ENCODE measurements at regions not wholly inside any gene's neighbourhood (a gene's known extent, or its start where the extent isn't known, plus 50 kb on each side); places are given as distances from the start of the nearest gene placed in this dataset.

DNA sequence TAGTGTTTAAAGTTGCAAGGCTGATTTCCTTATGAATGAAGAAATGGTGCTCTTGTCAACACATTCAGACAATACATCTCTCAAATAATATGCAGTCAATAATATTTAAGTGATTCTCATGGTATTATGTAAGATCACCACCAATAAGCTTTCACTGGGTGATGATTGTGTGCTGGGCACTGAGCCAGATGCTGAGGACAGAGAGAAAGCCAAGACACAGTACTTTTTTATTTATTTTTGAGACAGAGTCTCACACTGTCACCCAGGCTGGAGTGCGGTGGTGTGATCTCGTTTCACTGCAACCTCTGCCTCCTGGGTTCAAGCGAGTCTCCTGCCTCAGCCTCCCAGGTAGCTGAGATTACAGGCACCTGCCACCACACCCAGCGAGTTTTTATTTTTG lies 130.6 kb upstream of the LSM8 start:
- no peak overlapping the region for H3K9ac ChIP-seq (ENCODE audit: low read depth in 1 of 2, low read length in 2 of 2)
- no peak for DNase-seq (ENCODE audit: low spot score)
- TF ChIP-seq GABPA (IDR thresholded peaks at IDR 0.05 in 1 of 2, conservative IDR thresholded peaks at IDR 0.05 in 1 of 2) (no peak), FOXA1 (IDR thresholded peaks at IDR 0.05) (no peak), TAF1 (conservative IDR thresholded peaks at IDR 0.05) (no peak), REST (IDR thresholded peaks at IDR 0.05) (no peak), YY1 (IDR thresholded peaks at IDR 0.05) (no peak)
- TF ChIP-seq, protein P1, sequence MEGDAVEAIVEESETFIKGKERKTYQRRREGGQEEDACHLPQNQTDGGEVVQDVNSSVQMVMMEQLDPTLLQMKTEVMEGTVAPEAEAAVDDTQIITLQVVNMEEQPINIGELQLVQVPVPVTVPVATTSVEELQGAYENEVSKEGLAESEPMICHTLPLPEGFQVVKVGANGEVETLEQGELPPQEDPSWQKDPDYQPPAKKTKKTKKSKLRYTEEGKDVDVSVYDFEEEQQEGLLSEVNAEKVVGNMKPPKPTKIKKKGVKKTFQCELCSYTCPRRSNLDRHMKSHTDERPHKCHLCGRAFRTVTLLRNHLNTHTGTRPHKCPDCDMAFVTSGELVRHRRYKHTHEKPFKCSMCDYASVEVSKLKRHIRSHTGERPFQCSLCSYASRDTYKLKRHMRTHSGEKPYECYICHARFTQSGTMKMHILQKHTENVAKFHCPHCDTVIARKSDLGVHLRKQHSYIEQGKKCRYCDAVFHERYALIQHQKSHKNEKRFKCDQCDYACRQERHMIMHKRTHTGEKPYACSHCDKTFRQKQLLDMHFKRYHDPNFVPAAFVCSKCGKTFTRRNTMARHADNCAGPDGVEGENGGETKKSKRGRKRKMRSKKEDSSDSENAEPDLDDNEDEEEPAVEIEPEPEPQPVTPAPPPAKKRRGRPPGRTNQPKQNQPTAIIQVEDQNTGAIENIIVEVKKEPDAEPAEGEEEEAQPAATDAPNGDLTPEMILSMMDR (IDR thresholded peaks at IDR 0.05; ENCODE audit: low read depth, low read length, missing input control), result no peak
- no peaks in the 10 kb centered on the region for H3K4me1 ChIP-seq (ENCODE audit: control insufficient read depth in 4 of 4, insufficient read depth in 4 of 4, low read length in 3 of 4)
- H3K9me3 ChIP-seq (ENCODE audit: control insufficient read depth in 4 of 4, low read length in 3 of 4), result no peaks in the 10 kb centered on the region
- H3K36me3 ChIP-seq (ENCODE audit: control insufficient read depth in 4 of 4, insufficient read depth in 3 of 4, low read depth in 1 of 4, low read length in 3 of 4), result no peaks in the 10 kb centered on the region
- H3K27ac ChIP-seq (ENCODE audit: low read depth in 1 of 2, low read length in 2 of 2), result no peak overlapping the region
- no peak overlapping the region for H3K4me3 ChIP-seq (ENCODE audit: low read depth in 1 of 3, low read length in 3 of 3)
- WGBS, result 57% methylated on average over 4 of the region's 4 CpGs
- no peaks in the 10 kb centered on the region for H3K27me3 ChIP-seq (ENCODE audit: control insufficient read depth in 4 of 4, insufficient read depth in 4 of 4, low read length in 3 of 4)

DNA sequence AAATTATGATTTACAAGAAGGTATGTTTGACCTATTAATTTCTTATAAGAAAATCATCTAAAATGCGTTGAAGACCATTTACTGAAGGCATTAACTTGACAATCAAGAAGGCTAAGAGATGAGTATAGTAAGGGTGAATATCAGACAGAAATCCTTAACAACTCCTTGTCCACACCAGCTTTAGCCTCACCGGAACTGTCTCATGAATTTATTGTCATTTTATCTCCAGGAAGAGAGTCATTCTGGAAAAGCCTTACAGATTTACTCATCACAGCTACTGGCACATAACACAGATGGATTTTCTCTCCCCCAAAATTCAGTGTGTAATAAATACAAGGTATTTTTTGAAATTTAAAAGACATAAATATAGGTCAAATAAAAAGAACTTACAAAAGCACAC lies 129.4 kb upstream of the LSM8 start:
- DNase-seq (ENCODE audit: low spot score), result no peak
- Histone ChIP-seq H3K9me3 (ENCODE audit: control insufficient read depth in 4 of 4, low read length in 3 of 4) (no peaks in the 10 kb centered on the region), H3K27me3 (ENCODE audit: control insufficient read depth in 4 of 4, insufficient read depth in 4 of 4, low read length in 3 of 4) (no peaks in the 10 kb centered on the region), H3K4me3 (ENCODE audit: low read depth in 1 of 3, low read length in 3 of 3) (no peak overlapping the region), H3K9ac (ENCODE audit: low read depth in 1 of 2, low read length in 2 of 2) (no peak overlapping the region), H3K27ac (ENCODE audit: low read depth in 1 of 2, low read length in 2 of 2) (no peak overlapping the region), H3K4me1 (ENCODE audit: control insufficient read depth in 4 of 4, insufficient read depth in 4 of 4, low read length in 3 of 4) (no peaks in the 10 kb centered on the region), H3K36me3 (ENCODE audit: control insufficient read depth in 4 of 4, insufficient read depth in 3 of 4, low read depth in 1 of 4, low read length in 3 of 4) (no peaks in the 10 kb centered on the region)
- TF ChIP-seq YY1 (IDR thresholded peaks at IDR 0.05) (no peak), JUND (IDR thresholded peaks at IDR 0.05) (no peak), TAF1 (conservative IDR thresholded peaks at IDR 0.05) (no peak)
- TF ChIP-seq, protein P1 (IDR thresholded peaks at IDR 0.05; ENCODE audit: low read depth, low read length, missing input control), result no peak
- TF ChIP-seq, protein P2, sequence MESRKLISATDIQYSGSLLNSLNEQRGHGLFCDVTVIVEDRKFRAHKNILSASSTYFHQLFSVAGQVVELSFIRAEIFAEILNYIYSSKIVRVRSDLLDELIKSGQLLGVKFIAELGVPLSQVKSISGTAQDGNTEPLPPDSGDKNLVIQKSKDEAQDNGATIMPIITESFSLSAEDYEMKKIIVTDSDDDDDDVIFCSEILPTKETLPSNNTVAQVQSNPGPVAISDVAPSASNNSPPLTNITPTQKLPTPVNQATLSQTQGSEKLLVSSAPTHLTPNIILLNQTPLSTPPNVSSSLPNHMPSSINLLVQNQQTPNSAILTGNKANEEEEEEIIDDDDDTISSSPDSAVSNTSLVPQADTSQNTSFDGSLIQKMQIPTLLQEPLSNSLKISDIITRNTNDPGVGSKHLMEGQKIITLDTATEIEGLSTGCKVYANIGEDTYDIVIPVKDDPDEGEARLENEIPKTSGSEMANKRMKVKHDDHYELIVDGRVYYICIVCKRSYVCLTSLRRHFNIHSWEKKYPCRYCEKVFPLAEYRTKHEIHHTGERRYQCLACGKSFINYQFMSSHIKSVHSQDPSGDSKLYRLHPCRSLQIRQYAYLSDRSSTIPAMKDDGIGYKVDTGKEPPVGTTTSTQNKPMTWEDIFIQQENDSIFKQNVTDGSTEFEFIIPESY (IDR thresholded peaks at IDR 0.05), result no peak
- WGBS, result 93% methylated on average over 2 of the region's 2 CpGs

Measured in liver (tissue), 8 donors.